HG03558 (cell line): ENCODE measurements at regions not wholly inside any gene's neighbourhood (a gene's known extent, or its start where the extent isn't known, plus 50 kb on each side); places are given as distances from the start of the nearest gene placed in this dataset.

Source experiments
- ATAC-seq: cut with Tn5 transposase; IDR thresholded peaks from one replicate; pipeline ENCODE4 v1.9.1; 2021; ENCODE audit warnings: moderate number of reproducible peaks; ENCODE audit not compliant: unreplicated experiment; ENCODE audit errors: extremely low read depth

GRCh38 chr11:29389793-29390192 lies 627.0 kb downstream of the KCNA4 start:
- ATAC-seq = no peak

GRCh38 chr11:29373725-29374124 lies 643.1 kb downstream of the KCNA4 start:
- ATAC-seq = no peak

DNA sequence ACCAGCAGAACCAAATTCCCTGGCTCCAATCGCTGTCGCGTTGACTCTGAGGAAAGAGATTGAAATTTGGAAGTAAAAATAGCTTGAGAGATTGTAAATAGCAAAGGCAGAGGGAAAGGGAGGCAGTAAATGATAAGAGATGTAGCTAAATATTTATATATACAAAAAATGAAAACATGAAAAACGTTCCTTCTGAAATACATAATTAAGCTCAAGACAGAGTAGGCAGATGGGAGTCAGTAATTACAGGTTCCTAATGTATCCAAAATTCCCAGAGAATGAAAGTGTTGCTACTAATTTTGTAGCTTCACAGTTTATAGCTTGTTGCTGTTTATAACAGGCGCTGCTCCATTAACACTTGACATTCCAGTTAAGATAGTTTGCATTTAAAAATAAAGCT lies 648.7 kb downstream of the KCNA4 start:
- ATAC-seq = no peak

DNA sequence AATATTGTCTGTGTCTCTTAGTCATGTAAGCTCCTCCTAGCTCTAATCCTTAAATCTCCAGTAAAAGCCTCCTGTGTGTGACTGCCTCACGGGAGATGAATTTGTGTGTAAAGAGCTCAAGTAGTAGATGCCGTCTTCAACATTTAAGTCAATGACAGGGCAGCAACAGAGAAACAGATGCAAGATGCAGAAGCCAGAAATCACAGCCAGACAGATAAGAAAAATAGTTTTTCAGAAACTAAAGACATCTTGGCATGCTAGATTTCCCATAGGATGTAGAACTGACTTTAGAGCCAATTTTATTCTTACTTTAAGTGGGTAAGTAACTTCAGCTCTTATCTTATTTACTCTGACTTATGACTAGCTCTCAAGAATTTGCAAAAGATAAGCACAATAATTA lies 652.8 kb downstream of the KCNA4 start:
- no peak for ATAC-seq

GRCh38 chr11:29361369-29361768 lies 655.5 kb downstream of the KCNA4 start:
- no peak for ATAC-seq

- ATAC-seq = no peak
Measured at GRCh38 chr11:29353833-29354232, 663.0 kb downstream of the KCNA4 start.

GRCh38 chr11:29352273-29352795 lies 664.5 kb downstream of the KCNA4 start:
- no peak for ATAC-seq

- ATAC-seq = no peak
Measured at GRCh38 chr11:29351301-29351873, 665.4 kb downstream of the KCNA4 start.

DNA sequence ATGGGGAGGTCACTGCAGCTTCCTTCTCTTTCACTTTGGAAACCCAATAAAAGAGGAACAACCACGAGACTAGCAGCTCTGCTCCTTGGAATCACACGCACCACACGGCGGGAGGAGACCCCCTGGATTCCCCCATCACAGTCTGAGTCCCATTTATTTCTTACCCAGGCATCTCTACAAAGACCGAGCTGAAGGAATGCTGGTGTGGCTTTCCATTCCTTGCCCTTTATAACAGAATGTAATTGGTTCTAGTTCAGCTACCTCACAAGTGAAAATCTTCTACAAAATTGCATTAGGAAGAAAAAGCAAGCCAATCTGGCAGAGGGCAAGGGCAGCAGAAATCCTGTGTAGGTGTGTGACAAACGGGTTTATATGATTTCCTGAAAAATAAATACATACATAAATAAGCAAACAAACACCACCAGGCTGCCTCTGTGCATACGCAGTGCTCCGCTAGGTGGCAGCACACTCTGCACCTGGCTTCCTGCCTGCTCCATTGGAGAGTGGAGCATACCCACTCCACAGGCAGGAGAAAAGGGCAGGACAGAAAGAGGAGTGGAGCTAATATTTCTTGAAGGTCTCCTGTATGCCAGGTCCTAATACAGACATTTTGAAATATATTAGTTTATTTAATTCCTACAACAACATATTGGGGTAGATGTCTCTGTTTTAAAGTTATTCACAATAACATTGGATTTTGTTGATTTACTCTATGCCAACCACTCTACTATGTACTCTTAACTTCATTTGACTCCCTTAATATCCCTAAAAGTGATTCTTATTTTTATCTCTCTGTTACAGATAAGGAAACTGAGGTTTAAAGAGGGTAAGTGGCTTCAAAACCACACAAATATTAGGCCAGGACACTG lies 673.1 kb downstream of the KCNA4 start:
- peak; percentile 92 for ATAC-seq

DNA sequence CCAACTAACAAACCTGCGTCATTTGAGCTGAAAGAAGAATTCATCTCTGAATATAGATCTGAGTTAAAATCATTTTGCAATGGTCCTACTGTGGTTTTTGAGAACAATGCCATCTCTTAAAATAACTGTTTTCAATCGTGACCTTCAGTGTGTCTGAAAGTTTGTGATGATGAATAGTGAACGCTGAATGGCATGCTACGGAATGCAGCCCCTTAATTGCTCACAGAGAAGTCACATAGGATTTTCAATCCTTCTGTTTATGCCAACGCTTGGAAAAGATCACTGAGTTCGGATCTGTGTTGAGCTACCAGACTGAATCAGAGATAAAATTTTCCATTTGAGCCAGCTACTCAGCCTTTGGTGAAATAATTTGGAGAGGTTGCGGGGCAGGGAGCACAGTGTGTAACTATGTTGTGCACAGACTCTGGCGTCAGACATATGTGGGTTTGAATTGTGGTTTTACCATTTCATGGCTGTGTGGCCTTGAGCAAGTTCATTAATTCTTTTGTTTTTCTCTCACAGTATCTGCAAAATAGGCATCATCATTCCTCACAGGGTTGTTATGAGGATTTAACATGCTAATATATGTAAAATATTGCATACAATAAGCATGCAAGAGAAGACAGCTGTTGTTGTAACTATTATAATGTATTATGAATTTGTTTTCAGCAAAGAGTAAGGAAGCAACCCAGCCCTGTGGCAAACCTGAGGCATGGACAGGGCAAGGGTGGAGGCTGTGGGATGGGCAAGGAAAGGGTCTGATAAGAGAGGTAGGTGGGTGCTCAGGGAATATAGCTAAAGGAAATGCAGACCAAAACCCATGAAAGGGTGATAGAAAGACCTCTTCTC lies 679.9 kb downstream of the KCNA4 start:
- ATAC-seq = no peak

DNA sequence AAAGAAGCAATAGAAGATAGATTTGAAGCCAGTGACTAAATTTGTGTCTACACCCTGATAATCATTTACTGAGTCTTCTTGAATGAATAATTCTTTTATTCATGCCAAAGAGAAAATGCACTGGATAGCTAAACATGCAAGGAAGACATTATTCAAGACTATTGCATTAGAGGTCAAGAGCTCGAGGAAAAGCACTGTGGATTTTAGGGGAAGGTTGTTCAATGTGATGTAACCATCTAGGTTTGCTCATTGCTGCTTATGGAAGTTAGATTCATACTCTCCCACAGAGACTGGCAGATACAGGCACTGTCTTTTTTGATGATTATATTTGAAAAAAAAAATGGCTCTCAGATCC lies 682.1 kb downstream of the KCNA4 start:
- ATAC-seq = no peak

GRCh38 chr11:29333993-29334775 lies 682.6 kb downstream of the KCNA4 start:
- ATAC-seq = peak; percentile 81

DNA sequence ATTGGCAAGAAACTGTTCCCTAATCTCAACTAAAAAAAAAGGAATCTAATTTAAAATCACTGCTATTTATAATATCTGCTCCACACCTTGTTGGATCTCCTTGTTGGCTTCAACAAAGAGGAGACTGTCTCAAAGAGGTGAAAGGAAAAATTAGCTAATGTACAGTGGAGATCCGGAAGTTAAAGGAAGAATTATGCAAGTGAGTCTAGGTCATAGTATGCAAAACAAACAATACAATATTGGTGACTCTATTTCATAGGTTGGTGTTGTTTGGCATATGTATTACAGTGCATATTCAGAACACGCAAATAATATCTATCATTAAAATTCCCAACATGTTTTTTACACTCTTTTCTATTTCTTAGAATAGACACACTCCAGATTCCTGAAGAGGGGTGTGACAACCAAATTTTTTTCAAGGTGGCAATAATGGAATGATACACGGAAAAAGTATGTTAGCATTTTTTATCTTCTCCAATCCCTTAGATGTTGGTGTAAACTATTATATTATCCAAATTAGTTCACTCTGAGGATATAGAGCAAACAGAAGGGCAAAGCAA lies 685.3 kb downstream of the KCNA4 start:
- ATAC-seq = no peak

GRCh38 chr11:29328961-29329441 lies 687.8 kb downstream of the KCNA4 start:
- no peak for ATAC-seq

DNA sequence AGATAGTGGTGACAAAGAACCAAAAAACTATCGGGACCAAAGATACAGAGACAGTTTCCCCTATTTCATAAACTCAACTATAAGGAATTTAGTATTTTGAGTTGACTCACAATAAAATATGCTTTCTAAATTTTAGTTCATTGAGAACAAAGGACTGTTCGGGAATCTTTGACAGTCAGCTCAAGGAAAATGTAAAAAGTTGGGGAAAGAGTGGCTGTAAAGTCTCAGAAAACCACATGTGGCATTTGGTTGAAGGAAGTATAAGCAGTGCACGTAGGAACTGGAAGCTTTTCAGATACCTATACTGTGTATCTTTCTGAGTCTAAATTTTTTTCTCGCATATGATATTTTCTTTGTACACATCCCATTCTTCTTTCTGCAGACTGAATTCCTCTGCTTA lies 688.9 kb downstream of the KCNA4 start:
- no peak for ATAC-seq

DNA sequence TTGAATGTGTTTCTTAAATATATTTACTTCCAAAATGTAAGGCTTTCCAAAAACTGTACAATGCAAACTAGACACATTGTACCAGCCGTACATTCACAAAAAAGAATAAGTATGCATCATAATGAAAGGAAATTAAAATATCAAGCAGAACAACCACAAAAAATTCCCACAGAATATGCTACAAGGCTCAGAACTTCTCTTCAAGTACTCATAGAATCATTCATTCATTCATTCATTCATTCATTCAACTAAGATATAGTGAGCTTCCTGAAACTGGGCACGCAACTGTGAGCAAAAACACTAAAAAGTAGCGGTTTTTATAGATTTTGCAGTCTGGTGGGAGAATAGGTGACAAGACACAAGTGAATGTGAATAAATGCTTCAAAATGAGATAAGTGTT lies 690.1 kb downstream of the KCNA4 start:
- no peak for ATAC-seq

DNA sequence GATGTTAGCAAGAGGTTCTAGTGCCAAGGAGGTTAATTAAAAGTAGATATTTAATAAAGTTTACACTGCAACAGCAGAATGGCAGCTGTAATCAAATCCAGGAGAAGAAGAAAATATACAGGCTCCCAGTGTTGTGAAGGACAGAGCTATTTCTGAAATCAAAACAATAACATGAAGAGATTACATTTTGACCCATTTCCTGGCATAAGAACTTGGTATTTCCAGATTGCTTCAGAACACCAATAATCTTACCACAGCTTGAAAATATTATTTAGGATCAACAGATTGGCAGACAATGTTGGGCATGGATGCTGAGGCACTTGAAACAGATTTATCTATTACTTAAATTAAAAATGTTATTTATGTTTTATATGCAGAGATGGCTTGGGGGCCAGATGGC lies 692.5 kb downstream of the KCNA4 start:
- ATAC-seq = no peak

GRCh38 chr11:29321293-29322132 lies 695.3 kb downstream of the KCNA4 start:
- ATAC-seq = no peak

DNA sequence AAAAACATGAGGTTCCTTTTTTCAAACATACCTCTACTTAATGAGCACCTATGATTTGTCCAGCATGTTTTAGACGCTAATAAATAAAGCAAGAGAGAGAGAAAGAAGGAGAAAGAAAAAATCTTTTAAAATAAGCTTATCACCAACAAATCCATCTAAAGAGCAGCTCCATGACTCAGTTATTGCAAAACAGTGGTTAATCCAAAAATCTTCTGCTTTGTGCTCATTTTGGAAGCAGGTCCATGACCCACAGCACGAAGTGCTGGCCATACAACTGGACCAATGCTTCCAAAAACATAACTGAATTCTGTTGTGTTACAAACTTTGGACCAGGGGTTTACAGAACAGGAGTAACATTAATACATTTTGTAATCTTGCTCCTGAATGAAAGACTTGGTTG lies 696.6 kb downstream of the KCNA4 start:
- ATAC-seq = no peak
